HG02938 (cell line): ENCODE measurements at regions not wholly inside any gene's neighbourhood (a gene's known extent, or its start where the extent isn't known, plus 50 kb on each side); places are given as distances from the start of the nearest gene placed in this dataset.

ENCODE experiments used
- ATAC-seq: cut with Tn5 transposase; IDR thresholded peaks from one replicate; pipeline ENCODE4 v1.9.1; 2021; ENCODE audit warnings: mild to moderate bottlenecking, moderate library complexity; ENCODE audit not compliant: unreplicated experiment

DNA sequence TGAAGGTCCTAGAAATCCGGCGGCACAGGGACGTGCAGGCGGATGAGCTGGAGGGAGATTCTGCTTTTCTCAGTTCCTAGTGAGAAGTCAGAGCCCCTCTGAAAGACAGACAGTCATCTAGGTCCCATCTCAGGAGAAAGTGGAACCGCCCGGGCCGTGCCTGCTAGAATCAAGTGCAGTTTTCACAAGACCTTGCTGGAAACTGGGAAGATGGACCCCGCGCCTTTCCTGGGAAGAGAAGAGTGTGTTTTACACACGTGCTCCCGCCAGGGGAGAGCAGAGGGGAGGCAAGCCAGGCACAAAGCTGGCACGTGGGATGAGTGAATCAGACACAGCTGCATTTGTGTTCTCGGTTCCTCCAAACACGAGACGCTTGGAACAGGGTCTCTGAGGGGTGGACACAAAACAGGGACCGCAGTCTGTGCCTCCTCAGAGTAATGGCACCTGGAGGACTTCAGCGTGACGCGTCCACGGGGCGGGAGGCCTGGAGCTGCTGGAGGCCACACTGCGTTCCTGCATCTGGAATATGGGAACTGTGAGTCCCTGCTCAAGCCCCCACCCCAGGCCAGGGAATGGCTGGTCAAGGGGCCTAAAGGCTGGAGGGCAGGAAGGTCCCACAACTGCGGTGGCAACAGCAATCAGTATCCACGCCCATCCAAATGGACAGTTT lies 218.3 kb downstream of the BRD1 start:
- ATAC-seq, result no peak

DNA sequence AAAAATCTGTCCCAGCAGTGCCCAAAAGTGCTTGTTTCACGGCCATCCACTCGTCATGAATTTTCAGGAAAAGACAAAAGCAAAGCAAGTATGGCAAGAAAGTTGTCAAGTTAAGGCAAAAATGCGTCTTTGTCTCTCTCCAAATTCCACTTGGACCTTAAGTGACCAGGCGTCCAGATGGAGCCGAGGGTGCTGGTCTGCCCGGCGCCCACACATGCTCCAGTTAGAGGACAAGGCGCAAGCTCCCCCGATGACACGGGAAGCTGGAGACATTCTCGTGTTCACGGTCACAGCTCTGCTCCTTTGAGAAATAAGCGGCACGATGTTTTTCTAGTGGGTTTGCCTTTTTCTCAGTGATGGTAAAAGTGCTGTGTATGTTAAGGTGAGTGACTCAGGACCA lies 219.0 kb downstream of the BRD1 start:
- no peak for ATAC-seq

DNA sequence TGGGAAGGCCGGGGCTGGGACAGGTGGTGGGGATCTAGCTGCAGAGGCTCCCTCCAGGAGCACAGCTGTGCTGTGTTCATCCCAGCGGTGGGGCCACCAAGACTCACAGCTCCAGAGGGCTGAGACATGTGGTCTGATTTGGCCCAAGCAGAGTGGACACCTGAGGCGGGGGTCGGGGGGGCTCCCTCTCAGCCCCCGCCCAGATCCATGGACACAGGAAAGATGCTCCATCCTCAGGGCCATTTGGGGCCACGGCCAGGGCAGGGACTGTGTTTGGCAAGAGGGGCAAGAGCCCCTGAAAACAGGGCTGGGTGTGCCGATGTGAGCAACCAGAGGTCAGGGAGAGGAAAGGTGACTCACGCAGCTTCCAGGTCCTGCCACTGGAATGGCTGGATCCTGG lies 219.4 kb downstream of the BRD1 start:
- no peak for ATAC-seq

DNA sequence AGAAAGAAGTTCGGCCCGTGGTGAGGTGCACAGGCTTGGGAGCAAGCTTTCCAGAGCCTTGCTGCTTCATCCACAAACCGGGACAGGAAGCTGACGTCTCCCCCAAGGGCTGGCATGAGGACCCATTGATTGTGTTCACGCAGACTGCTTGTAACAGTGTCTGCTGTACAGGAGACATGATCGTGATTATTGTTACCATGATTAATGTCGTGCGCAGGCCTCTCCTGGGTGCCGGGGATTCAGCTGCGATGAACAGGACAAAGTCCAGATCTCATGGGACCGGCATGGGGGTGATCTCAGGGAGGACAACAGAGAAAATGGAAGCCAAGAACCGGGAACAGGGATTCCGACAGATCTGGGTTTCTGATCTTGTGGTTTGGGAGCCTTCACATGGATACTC lies 219.9 kb downstream of the BRD1 start:
- no peak for ATAC-seq

DNA sequence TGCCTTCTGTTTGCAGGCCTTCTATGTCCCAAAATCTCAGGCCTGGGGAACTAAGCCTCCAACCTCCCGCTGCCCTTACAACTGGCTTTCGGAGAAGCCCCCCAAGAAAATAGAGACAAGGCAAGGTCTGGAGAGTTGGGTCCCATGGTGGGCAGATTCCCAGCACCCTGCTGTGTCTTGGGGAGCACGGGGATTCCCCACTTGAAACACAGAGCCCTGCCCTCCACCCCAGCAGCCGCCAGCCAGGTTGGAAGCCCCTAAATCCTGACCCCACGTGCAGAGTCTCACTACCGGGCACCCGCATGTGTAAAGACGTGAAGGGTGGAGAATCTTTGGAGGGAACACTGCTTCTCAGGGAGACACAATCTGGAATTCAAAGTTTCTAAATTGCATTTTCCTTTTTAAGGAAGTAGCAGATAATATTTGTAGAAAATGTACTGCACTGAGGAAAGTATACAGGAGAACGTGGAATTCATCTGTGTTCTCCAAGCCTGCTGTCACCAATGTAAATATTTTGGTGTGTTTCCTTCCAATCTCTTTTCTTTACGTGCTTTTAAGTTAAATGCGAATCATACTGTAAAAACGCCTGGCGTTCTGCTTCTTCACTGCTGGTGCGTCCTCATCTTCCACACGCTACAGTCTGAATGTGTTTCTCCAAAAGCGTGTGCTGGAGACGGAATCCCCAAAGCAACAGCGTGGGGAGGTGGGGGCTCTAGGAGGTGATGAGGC lies 220.9 kb downstream of the BRD1 start:
- ATAC-seq, result no peak

DNA sequence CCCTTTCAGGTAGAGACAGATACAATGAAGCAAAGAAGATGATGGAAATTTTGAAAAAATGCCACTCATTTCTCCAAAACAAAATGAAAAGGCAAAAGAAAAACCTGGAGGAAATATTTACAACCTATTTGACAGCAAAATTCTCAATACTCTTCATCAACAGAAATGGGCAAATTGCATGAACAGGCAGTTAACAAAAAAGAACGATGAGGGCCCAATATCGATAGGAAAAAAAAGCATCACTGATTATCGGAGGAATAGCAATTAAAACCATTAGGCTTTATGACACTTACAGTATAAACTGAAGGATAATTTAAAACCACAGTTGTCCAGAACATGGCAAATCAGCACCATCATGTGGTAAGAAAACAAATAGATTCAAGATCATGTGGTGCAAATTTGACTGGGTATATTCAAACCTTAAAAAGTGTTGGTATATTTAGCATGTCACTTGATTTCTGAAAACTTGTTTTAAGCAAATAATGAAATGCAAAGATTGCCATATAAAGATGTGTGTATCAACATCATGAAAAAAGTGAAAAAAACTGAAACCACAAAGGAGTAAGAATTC lies 222.9 kb downstream of the BRD1 start:
- ATAC-seq, result no peak

DNA sequence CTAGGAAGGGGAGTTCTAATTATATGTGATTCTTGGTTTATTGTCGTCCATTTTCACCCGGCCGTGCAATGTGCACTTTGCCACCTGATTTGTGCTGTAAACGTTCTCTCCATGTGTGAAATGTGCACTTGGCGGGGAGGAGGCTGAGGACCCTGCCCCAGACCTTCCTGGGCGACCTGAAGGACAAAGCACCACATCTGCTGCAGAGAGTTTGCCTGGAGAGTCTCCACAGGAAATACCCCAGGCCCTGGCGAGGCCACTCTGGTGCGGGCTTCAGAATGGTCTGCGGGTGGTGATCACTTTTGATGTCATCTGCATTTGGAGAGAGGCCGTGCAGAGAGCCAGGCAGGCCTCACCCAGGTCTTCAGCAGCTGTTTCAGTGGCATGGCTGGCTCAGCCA lies 224.7 kb downstream of the BRD1 start:
- no peak for ATAC-seq

DNA sequence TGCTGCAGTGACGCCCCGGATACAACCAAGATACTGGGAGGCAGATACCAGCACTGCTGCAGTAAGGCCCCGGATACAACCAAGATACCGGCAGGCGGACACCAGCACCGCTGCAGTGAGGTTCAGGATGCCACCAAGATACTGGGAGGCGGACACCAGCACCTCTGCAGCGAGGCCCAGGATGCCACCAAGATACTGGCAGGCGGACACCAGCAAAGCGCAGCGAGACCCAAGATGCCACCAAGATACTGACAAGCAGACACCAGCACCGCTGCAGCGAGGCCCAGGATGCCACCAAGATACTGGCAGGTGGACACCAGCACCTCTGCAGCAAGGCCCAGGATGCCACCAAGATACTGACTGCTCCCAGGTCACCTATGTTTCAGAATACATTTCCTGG lies 225.2 kb downstream of the BRD1 start:
- ATAC-seq, result no peak

DNA sequence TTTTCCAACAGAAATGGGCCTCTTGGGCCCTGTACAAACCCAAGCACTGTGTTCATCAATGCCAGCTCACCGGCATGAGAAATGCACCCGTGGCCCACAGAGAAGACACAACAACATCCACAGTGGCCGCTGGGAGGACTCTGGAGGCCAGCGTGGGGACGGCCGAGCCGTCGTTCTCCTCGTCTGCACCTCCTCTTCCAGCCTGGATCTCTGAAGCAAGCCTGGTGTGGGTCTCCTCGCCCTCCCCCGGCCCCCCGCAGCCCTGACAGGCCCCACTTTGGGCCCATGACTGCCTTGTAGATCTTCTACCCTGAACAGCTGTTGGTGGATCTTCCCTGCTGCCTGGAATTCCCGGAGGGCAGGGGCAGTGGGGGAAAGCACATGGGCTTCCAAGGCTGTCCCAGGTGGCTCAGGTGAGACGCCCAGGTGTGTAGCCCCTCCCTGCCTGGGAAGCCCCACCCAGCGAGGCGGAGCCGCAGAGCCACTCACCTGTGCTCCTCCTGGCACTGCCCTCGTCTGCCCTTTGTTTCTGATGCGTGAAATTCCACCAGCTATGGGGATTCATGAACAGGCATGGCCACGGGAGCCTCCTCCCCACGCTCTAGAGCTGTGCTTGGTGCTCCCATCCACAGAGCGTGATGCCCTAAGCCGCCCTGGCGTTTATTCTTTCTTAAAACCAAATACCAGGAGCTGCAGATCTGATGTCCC lies 225.9 kb downstream of the BRD1 start:
- ATAC-seq, result no peak

DNA sequence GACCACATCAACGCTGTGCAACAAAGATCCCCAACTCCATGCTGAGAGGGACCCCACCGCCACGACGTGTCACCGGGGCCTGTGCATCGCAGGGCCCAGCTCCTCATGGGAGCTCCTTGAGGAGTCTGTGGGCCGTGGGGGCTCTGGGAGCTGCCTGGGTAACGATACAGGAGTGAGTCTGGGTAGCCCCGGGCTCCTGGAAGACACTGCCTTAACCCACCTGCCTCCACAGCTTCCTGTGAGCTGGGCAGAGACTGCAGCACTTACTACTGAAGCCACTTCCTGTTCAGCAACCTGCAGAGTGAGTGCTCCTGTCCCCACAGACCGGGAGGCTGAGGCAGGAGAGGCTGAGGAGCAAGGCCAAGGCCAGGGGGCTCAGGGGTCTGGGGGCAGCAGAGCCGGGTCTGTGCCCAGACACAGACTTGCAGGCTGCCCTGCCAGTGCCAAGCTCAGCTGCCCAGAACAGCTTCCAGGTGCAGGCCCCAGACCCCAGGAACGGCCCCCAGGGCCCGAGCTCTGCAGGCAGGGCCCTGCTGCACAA lies 226.7 kb downstream of the BRD1 start:
- ATAC-seq, result no peak

DNA sequence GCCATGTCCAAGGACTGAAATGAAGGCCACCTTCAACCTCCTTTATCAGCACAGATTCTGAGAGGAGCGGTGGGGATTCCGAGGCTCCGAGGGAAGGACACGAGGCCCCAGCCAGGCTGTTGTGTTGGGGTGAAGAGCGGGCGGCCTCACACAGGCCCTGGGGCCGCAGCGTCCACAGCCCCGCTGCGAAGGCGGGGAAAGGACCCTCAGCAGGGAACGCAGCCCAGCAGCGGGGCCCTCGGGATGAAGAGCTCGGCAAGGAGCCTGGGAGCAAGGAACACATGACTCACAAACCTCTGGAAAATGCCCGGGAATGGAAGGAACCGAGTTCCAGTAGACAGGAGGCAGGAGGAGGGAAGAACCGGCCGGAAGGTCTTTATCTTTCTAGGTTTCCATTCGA lies 227.2 kb downstream of the BRD1 start:
- ATAC-seq, result no peak

DNA sequence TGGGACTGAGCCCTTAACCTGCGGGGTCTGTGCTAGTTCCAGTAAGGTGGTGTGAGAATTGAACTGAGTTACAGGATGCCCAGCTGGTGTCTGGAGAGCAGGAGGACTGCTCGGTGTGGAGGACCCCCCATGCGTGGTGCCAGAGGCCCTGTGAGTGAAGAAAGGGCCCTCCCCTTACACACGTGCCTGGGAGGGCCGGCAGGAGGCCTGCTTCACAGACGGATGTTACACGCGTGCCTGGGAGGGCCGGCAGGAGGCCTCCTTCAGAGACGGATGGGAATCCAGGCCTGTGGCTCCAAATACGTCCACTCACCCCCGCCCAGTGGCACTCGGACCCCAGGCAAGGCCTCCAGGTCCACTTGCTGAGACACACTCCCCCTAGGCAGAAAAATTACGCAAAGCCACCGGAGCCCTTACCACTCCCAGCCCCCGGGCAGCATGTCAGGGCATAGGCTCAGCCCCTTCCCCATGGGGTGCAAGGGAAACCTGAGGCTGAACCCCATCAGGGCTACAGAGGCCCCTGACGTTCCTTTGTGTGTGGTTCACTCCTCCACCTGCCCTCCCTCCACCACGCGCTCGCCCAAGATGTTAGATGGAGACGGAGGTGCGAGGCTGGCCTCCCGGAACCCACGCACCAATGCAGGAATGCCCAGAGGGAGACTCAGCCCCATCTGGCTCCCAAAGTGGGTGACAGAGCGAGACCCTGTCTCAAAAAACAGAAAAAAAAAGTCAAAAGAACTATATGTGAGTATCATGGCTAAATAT lies 227.8 kb downstream of the BRD1 start:
- ATAC-seq, result no peak

DNA sequence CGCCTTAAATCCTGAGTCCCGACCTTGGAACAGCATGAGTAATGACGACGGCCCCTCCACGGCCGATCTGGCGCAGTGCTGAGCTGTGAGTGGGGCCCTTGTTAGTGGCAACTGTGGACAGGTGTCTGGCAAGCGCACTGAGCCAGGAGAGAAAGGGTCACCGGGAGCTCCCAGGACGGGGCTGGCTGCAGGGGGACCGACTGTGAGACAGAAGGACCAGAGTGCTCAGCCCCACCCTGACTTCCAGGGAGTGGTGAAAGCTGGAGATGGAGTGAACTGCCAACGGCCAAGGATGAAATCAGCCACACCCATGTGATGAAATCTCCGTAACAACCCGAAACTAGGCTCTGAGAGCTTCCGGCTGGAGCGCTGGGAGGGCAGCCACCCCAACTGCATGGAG lies 228.6 kb downstream of the BRD1 start:
- no peak for ATAC-seq

DNA sequence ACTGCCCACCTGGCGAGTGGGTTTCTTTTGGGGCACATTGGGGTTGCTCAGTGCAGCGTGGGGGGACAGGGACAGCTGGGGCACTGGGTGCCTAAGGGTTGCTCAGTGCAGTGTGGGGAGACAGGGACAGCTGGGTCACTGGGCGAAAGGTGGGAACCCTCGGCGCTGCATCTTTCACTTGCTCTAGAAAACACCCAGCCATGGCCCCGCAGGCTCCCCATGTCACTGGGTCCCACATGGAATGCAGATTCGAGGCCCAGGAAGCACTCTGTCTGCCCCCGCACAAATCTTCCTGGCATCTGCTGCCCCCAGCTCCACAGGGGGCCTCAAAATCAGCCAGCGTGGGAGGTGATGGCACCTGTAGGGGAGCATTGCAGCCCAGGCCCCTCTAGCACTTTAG lies 229.3 kb downstream of the BRD1 start:
- no peak for ATAC-seq

DNA sequence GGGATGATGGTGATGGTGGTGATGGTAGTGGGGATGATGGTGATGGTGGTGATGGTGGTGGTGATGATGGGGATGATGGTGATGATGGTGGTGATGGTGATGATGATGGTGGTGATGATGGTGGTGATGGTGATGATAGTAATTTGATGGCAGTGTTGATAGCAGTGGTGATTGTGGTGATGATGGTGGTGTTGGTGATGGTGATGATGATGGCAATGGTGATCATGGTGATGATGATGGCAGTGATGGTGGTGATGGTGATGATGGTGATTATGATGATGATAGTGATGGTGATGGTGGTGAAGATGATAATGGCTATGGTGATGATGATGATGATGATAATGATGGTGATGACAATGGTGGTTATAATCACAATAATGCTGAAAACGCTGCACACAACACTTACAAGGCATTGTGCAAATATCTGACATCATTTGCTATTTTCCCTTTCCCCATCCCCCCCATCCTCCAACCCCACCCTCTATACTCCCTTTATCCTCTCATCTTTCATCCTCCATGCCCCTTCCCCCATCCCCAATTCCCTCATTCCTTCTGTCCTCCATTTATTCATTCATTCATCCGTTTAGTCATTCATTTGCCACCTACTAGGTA lies 230.1 kb downstream of the BRD1 start:
- no peak for ATAC-seq

DNA sequence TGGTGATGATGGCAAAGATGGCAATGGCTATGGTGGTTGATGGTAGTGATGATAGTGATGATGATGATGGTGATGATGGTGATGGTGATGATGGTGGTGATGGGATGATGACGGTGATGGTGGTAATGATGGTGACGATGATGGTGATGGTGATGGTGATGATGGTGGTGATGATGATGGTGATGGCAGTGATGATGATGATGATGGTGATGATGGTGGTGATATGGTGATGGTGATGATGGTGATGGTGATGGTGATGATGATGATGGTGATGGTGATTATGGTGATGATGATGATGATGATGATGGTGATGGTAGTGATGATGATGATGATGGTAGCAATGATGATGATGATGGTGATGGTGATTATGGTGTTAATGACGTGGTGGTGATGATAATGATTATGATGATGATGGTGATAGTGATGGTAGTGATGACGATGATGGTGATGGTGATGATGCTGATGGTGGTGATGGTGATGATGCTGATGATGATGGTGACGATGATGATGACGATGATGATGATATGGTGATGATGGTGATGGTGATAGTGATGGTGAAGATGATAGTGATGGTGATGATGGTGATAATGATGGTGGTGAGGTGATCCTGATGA lies 232.1 kb downstream of the BRD1 start:
- ATAC-seq, result no peak

DNA sequence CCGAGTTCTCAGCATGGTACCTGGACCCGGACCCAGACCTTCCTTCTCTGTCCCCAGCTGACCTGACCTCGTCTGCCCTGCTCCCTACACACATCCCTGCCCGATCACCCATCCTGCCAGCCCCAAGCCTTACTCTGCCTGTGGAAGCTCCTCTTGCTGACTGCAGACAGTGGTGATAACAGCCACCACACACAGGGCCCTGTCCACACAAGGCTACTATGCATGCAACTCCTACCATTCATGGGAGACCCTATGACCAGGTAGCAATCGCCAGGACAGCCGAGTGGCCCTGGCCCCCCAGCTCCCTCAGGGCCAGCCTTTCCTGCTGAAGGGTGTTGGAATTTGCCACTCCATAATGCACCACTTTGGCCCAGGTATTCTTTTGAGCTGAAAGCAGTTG lies 233.6 kb downstream of the BRD1 start:
- no peak for ATAC-seq

DNA sequence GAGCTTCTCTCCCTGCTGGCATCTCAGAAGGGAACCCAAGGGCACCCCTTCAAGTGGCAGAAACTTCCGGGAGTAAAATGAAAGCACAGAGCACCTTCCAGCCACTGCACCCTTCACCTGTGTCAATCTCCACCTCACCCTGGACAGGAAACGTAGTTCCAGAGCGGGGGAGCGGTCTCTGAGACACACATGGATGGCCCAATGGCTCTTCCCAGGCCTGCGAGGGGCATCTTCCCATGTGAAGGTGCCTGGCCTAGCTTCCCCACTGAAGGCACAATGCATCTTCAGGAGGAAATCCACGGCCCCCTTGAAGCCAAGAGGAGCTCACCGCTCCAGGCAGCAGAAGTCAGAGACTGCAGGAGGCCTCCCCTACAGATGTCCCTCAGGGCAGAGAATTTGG lies 234.2 kb downstream of the BRD1 start:
- no peak for ATAC-seq

DNA sequence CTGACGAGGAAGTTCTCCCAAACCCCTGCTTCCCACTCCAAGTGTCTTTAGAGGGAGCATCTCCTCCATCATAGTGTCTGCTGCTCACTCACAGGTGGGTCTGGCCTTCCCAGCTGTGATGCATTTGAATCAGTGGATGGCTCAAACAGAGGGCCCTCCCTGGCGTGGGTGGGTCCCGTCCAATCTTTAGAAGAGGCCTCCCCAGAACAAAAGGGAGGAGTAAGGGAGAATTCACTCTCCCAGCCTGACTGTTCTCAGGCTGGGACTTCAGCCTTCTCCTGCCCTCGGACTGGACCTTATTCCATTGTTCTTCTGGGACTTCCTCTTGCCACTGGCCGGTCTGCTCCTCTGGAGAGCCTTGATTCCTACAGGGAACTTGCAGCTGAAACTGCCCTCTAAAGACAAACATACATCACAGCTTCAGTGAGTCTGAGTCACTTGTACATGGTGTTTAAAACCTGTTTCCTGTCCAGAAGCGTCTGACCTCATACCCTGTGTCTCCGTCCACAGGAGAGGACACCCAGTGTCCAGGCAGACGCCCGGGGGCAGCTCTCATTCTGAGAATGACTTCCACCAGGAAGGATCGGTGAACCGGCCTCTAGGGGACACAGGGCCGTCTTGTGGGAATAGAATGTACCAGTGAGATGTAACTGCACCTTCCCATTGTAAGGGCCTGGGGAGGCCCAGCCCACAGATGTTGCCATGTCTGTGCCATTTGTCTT lies 234.7 kb downstream of the BRD1 start:
- ATAC-seq, result no peak
